IPS-NIHi11 (cell line): ENCODE measurements at regions not wholly inside any gene's neighbourhood (a gene's known extent, or its start where the extent isn't known, plus 50 kb on each side); places are given as distances from the start of the nearest gene placed in this dataset.
"Not testable (repeated sequence)": the region's sequence is repeated elsewhere in the genome, so short reads cannot be mapped to it uniquely, and the experiment has no call there.

Experiments used
- DNase-seq: peaks from one replicate; pipeline ENCODE4 v3.0.0; 2012; ENCODE audit warnings: mixed read lengths, low spot score

DNA sequence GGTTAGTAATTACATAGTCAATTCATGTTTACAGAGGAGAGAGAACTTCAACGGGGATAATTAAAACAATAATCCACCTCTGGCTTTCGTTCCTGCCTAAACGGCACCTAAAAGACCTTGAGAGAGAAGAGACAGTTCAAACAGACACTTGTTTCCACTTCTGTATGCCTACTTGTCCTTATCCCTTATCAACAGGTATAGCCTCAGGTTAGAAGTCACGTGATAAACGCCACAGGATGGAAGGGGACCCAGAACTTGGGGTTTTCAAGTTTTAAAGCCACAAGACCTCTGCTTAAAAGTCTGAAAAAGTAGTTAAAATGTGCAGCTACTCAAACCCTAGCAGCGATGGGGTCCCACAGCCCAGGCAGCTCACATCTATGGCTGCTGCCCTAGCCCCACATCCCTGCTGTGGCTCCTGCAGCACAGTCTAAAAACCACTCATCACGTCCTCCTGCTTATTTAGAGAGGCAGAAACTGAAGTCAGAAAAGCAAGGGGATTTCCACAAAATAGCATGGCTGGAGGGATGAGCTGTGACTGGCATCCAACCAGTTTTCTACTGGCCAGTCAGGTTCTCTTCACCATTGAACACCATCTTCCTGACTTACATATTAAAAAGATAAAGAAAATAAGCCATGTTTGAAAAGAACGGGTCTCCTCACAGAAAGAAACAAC, 51.2 kb upstream of the SEC16B start:
- DNase-seq: no peak

DNA sequence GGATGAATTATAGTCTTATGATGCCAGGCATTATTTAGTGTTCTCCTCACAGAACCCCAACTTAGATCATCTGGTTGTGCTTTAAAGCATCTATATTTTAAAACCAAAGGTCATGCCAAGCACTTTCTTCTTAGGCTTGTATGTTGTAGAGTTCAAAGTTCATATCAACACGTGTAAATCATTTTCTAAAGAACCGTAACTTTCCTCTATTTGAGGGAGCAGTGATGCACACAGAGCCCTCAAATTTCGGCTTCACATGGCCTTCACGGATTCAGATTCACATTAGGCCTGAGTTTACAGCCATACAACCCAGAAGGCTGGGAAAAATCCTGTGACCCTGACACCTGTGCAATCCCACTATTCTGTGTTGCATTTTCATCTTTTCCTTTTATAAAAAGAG, 52.1 kb upstream of the SEC16B start:
- DNase-seq: no peak

DNA sequence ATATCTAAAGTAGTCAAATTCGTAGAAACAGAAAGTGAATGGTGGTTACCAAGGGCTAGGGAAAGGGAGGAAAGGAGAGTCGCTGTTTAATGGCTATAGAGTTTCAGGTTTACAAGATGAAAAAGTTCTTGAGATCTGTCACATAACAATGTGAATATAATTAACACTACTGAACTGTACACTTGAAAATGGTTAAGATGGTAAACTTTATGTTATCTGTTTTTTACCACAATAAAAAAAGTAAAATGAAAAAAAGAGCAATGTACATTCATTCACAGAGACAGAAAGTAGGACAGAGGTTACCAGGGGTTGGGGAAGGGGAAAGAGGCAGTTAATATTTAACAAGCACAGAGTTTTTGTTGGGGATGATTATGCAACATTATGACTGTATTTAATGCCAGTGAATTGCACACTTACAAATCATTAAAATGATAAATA, 53.3 kb upstream of the SEC16B start:
- no peak for DNase-seq

DNA sequence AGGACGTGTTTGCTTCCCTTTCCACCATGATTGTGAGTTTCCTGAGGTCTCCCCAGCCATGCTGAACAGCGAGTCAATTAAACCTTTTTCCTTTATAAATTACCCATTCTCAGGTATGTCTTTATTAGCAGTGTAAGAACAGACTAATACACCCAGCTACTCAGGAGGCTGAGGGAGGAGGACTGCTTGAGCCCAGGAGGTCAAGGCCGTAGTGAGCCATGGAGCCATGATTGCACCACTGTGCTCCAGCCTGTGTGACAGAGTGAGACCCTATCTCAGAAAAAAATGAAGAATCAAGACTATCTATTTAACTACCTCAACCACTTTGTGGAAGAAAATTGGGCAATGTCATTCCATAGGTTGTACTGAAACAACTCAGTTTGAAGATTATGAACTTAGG, 54.6 kb upstream of the SEC16B start:
- no peak for DNase-seq

DNA sequence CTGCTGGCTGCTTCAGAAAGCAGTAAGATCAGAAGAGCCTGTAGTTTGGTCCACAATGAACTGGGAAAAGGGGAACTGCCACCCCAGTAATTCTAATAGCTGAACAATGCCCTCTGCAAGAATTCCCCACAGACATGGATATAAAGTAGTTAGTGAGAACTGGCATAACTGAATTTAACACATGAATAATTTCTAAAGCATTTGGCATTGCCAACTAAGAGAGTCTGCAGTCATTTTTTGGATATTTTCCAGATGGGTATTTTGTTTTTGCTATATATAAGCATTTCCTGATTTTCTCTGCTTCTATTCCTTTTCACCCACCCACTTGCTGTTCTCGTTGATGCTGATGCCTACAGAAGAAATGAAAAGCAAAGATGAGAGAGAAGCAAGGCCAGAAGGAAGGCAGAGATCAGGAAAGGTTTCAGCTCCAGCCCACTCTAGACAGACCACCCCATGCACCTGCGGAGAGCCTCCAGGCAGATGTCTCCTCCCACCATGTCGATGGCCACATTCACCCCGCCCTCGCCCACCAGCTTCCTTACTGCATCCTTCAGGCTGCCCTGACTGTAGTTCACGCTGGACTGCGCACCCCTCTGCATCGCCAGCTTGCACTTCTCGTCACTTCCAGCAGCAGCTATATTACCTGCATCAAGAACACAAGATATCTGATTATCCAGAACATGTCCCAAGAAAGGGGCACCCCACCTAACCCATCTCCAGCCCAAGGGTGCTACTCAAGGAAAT, 55.9 kb upstream of the SEC16B start:
- DNase-seq: no peak

DNA sequence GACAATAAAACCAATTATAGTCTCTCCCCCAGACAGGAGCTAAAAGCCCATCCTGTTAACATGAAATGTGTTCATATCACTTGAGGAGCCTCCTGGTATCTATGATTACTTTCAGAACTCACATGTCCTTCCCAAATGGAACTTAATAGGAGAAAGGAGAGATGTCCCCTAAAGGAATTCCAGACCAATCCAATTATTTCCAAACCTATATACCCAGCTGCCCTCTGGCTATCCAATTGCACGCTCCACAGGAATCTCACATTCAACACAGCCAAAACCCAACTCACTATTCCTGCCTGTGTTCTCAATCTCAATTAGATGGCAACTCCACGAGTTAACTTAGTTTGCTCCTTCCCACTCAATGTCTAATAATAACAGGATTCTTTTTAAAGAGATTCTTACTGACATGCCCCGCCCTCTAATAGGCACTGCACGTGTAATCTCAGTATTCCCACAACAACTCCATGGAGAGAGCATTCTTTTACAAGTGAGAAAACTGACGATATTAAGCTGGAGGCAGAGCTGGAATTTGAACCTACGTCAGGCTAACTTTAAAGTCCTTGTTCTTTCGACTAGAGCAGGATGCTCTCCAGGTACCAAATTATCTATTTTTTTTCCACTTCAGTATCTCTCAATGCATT, 59.1 kb upstream of the SEC16B start:
- no peak for DNase-seq

DNA sequence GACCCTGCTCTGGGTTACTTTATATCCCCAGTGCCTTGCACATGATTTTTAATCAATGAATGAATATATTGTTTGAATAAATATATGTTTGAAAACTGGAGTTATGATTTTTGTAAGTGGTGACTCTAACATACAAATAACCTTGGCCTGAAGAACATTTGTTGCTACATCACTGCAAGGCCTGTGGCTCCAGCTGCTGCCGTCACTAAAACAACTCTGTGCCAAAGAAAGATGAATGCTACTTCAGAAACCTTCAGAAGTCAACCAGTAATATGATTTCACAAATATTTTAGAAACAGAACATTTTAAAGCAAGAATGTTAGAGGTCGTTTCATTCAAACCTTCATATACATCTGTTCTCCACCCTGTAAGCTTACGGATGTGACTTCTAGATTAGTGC, 60.6 kb upstream of the SEC16B start:
- no peak for DNase-seq

DNA sequence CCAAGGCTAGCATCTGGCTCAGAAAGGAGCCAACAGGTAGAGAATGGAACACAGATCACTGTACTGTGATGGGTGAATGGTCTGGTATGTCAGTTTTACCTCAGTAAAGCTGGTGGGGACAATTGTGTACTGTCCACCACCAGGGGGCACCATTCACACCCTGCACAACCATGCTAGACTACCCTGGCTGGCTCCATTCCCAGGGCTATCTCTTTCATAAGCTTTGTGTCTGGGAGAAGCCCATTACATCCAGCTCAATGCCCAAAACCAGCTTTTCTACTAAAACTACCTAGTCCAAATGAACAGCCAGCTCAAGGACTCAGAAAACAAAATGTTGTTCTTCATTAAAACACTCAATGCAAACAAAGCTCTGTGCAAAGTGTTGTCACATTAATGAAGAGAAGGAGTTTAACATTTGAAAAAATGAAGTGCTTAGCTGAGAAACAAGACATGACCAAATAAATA, 62.0 kb upstream of the RASAL2 start:
- DNase-seq: peak; percentile 88

DNA sequence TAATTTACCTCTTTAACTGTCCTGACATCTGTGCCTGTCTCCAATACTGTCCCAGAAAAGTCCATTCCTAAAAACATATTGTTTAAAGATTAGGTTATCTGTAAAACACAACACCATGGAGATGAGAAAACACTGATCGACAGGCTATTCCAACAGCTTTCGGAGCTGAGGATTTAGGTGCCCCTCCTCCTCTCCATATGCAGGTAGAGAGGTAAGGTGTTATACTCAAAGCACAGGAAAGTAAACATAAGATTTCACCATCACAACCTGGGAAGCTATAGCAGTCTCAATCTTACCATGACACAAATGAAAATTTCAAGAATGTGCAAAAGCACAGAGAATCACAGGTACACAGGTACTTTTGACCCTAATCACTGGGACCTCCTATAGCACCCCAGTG, 60.9 kb upstream of the RASAL2 start:
- no peak for DNase-seq

DNA sequence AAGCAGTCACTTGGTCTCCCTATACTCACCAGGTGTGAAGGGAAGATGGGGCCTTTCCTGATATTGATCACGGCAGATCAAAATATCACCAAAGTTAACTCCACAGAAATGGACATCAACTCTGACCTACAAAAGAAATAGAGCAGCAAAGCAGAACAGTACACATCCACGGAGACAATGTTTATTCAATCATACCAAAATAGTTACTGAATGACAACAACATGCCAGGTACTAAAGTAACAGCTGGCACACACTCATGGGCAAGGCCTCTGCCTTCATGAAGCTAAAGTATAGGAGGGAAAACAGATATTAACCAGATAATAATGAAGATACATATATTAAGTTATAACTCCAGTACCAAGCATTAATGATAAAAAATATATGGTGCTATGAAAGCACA, 59.2 kb upstream of the RASAL2 start:
- DNase-seq: no peak

DNA sequence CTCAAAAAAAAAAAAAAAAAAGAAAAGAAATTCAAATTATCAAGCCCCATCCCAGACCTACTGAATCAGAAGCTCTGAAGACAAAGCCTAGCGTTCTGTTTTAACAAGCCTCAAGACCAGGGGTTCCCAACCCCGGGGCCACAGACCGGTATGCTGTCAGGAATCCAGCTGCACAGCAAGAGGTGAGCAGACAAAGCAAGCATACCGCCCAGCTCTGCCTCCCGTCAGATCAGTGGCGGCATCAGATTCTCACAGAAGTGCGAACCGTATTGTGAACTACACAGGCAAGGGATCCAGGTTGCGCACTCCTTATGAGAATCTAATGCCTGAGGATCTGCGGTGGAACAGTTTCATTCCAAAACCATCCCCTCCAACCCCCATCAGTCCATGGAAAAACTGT, 57.8 kb upstream of the RASAL2 start:
- DNase-seq: no peak

DNA sequence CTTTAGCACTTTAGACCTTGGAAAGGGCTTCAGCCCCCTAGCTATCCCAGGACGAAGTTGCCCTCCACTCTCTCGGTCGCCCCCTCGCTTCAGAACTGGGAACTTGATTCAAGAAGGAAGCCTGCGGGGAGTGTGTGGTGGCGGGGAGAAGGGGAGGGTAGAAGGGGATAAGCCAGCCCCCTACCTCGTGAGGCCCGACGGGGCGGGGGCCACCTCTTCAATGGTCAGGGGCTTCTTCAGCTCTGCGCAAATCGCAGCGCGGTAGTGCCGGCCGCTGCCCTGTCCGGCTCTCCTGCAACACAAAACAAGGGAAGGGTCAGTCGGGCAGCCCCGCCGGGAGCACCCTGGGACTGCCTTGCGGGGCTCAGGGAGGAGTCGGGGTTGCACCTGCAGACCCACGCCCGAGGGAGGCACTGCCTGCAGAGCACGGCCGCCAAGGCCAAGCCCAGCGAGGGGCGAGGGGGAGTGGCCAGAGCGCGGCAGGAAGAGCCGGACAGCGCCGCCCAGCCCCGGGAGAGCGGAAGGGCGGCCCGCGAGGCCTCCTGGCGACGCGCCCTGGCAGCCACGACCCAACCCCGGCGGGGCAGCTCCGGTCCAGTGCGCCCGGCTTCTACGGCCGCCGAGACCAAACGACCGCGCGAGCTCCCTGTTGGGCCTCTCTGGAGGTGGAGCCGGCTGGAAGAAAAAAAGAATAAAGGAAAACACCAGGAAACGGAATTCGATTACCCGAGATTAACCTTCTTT, 56.2 kb upstream of the RASAL2 start:
- peak; percentile 96 for DNase-seq

DNA sequence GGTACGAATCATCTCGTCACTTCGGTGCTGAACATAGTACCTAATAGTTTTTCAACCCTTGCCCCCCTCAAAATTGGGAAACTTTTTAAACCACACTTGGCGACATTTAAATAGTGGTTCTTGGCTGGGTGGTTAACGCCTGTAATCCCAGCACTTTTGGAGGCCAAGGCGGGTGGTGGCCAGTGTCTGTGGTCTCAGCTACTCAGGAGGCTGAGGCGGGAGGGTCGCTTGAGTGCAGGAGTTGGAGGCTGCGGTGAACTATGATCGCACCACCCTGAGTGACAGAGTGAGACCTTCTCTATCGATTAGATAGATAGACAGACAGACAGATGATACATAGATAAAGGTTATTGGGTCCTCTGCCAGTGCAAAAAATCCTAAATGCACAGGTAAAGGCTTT, 55.5 kb upstream of the RASAL2 start:
- no peak for DNase-seq

DNA sequence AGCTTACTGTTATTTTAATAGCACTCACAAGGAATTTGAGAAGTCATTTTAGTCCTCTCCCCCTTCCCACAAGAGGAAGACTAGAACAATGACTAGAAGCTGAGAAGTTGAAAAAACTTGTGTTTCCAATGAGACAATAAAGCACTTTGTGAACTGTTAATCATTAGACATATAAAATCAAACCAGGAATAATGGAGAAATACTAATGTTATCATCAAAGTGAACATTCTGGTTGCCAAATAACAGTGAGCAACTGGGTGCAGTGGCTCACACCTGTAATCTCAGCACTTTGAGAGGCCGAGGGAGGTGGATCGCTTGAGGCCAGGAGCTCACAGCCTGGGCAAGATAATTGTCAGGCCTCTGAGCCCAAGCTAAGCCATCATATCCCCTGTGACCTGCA, 54.0 kb upstream of the RASAL2 start:
- DNase-seq: no peak

DNA sequence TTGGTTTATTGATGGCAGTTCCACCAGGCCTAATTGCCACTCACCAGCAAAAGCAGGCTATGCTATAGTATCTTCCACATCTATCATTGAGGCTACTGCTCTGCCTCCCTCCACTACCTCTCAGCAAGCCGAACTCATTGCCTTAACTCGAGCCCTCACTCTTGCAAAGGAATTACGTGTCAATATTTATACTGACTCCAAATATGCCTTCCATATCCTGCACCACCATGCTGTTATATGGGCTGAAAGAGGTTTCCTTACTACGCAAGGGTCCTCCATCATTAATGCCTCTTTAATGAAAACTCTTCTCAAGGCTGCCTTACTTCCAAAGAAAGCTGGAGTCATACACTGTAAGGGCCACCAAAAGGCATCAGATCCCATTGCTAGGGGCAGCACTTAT, 50.0 kb upstream of the RASAL2 start:
- DNase-seq: not testable (repeated sequence)
